SK-N-SH (cell line): ENCODE measurements at regions not wholly inside any gene's neighbourhood (a gene's known extent, or its start where the extent isn't known, plus 50 kb on each side); places are given as distances from the start of the nearest gene placed in this dataset.

Source experiments
- EZH2phosphoT487 ChIP-seq: fragments of 200-600 bp; sonication (generic); IDR thresholded peaks from 2 replicates; pipeline ENCODE4 v1.6.1; 2017; ENCODE audit warnings: low read depth, mixed run types, mild to moderate bottlenecking, antibody characterized with exemption, moderate library complexity, borderline replicate concordance
- POLR2AphosphoS5 ChIP-seq: IDR thresholded peaks from 2 replicates; pipeline ENCODE4 v1.6.1; 2012; ENCODE audit warnings: low read depth, low read length
- RAD21 ChIP-seq: IDR thresholded peaks from 2 replicates; pipeline ENCODE4 v1.6.1; 2012; ENCODE audit warnings: mild to moderate bottlenecking, low read length
- TF ChIP-seq, protein P1 (sequence below): fragments of 200-600 bp; sonication (generic); IDR thresholded peaks from 2 replicates; pipeline ENCODE4 v1.6.1; 2017; ENCODE audit warnings: antibody characterized with exemption, mild to moderate bottlenecking, moderate library complexity

DNA sequence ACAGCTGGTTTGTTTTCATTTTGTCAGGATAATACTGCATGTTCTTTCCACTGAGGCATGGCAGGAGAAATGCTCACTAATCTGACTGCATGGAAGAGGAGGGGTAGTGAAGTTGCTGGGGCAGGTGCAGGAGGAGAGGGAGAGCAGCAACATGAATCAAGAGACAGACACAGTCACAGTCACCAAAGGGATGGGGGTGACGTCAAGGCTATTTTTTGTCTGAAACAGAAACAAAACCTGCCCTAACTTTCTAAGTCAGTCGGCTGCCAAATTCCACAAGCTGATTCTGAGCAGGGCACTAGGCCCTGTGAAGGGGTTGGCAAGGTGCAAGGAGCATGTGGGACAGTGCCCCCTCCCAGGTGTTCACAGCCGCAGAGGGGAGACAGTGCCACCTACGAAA is 186.6 kb upstream of the NSMCE3 start:
- TF ChIP-seq, protein P1, sequence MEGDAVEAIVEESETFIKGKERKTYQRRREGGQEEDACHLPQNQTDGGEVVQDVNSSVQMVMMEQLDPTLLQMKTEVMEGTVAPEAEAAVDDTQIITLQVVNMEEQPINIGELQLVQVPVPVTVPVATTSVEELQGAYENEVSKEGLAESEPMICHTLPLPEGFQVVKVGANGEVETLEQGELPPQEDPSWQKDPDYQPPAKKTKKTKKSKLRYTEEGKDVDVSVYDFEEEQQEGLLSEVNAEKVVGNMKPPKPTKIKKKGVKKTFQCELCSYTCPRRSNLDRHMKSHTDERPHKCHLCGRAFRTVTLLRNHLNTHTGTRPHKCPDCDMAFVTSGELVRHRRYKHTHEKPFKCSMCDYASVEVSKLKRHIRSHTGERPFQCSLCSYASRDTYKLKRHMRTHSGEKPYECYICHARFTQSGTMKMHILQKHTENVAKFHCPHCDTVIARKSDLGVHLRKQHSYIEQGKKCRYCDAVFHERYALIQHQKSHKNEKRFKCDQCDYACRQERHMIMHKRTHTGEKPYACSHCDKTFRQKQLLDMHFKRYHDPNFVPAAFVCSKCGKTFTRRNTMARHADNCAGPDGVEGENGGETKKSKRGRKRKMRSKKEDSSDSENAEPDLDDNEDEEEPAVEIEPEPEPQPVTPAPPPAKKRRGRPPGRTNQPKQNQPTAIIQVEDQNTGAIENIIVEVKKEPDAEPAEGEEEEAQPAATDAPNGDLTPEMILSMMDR = no peak
- TF ChIP-seq EZH2phosphoT487 = no peak
- TF ChIP-seq RAD21 = no peak
- TF ChIP-seq POLR2AphosphoS5 = no peak
